ENCODE measurements at regions not wholly inside any gene's neighbourhood (a gene's known extent, or its start where the extent isn't known, plus 50 kb on each side); places are given as distances from the start of the nearest gene placed in this dataset.

DNA sequence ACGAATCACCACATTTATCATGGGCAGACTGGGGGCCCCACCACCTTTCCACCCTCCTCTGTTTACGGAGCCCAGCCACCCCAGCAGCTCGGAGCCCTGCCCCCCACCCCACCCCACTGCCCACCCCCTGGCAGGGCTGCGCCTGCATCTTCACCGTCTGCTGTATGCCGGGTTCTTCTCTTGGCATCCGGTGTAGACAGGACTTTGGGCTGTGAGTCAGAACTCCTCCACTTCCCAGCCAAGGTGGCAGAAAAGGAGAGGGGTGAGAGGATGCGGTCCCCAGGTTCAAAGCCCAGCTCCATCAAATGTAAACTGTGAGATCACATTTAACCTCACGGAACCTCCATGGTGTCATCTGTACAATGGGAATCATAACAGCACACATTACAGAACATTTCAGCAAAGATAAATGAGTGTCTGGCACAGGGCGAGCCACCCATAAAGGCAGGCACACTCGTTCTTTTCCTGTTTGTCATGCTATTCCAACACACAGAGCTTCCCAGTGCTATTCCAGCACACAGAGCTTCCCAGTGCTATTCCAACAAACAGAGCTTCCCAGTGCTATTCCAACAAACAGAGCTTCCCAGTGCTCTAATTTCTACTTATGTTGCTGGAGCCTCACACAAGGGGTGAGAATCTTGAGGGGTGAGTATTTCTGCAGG is 292.7 kb upstream of the RTL1 start:
- DNase-seq (ENCODE audit: low spot score), result no peak
- no peaks in the 10 kb centered on the region for H3K9me3 ChIP-seq (ENCODE audit: low read length)
- no peak overlapping the region for H2AFZ ChIP-seq (ENCODE audit: low read length)
- TF ChIP-seq, protein P1, sequence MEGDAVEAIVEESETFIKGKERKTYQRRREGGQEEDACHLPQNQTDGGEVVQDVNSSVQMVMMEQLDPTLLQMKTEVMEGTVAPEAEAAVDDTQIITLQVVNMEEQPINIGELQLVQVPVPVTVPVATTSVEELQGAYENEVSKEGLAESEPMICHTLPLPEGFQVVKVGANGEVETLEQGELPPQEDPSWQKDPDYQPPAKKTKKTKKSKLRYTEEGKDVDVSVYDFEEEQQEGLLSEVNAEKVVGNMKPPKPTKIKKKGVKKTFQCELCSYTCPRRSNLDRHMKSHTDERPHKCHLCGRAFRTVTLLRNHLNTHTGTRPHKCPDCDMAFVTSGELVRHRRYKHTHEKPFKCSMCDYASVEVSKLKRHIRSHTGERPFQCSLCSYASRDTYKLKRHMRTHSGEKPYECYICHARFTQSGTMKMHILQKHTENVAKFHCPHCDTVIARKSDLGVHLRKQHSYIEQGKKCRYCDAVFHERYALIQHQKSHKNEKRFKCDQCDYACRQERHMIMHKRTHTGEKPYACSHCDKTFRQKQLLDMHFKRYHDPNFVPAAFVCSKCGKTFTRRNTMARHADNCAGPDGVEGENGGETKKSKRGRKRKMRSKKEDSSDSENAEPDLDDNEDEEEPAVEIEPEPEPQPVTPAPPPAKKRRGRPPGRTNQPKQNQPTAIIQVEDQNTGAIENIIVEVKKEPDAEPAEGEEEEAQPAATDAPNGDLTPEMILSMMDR (conservative IDR thresholded peaks at IDR 0.05; ENCODE audit: low read length), result no peak
- no peak for TF ChIP-seq EZH2phosphoT487 (IDR thresholded peaks at IDR 0.05; ENCODE audit: borderline replicate concordance, low read depth, low read length)
- no peaks in the 10 kb centered on the region for H3K36me3 ChIP-seq (ENCODE audit: insufficient read depth, low read length)
- POLR2A ChIA-PET, result no interaction called here
- no peaks in the 10 kb centered on the region for H4K20me1 ChIP-seq (ENCODE audit: insufficient read depth, low read length)
- intact Hi-C loops (cut with micrococcal nuclease; ENCODE audit: unreplicated experiment), result no loop called here
- H3K27ac ChIP-seq (ENCODE audit: low read depth, low read length, poor library complexity, severe bottlenecking), result no peak overlapping the region
- H3K4me3 ChIP-seq (ENCODE audit: low read depth, low read length, poor library complexity, severe bottlenecking), result no peak overlapping the region
- H3K79me2 ChIP-seq (ENCODE audit: insufficient read depth, low read depth, low read length), result no peaks in the 10 kb centered on the region
- no peak overlapping the region for H3K4me2 ChIP-seq (ENCODE audit: low read length)
- BruUV-seq (replicated peaks), result no TSS peak
- no peaks in the 10 kb centered on the region for H3K4me1 ChIP-seq (ENCODE audit: insufficient read depth, low read length, poor library complexity, severe bottlenecking)
- no peaks in the 10 kb centered on the region for H3K9me2 ChIP-seq (ENCODE audit: insufficient read depth, low read length)
- CTCF ChIA-PET (ENCODE audit: unreplicated experiment), result no interaction called here

DNA sequence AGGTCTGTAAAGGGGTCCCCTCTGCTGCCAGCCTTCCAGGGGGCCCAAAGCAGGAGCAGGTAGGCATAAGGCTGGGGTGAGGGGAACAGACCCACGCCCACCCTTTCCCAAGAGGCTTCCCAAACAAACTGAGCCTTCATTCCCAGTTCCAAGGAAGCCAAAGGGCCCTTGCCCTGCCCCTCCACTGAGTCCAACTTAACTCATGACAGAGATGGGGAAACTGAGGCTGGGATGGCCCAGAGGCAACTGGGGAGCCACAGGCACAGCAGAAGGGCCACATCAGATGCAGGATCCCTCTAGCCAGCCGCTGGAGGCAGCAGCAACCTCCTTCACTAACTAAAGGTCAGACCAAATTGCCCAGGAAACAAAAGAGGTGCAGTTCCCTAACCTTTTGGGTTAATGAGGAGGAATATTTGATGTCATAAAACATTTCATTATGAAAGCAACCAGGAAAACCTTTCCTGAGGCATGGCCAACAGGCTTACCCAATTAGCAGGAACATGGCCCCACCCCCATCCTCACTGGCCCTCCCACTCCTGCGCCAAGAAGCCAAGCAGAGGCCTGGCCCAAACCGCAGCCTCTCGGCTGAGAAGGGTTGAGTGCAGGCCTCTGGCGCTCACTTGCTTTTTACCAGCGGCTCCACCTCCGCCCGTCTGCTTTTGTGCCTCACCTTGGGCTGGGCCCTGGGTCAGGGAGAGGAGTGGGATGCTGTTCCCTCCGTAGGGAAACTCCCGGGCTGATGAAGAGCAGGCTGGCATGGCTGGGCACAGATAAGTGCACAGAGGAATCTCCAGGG is 293.5 kb upstream of the RTL1 start:
- ChIA-PET POLR2A (no interaction called here), CTCF (ENCODE audit: unreplicated experiment) (no interaction called here)
- H2AFZ ChIP-seq (ENCODE audit: low read length), result no peak overlapping the region
- no TSS peak for BruUV-seq (replicated peaks)
- H3K4me1 ChIP-seq (ENCODE audit: insufficient read depth, low read length, poor library complexity, severe bottlenecking), result no peaks in the 10 kb centered on the region
- H3K4me2 ChIP-seq (ENCODE audit: low read length), result no peak overlapping the region
- H3K79me2 ChIP-seq (ENCODE audit: insufficient read depth, low read depth, low read length), result no peaks in the 10 kb centered on the region
- no peaks in the 10 kb centered on the region for H3K9me3 ChIP-seq (ENCODE audit: low read length)
- no peaks in the 10 kb centered on the region for H3K36me3 ChIP-seq (ENCODE audit: insufficient read depth, low read length)
- TF ChIP-seq, protein P1 (conservative IDR thresholded peaks at IDR 0.05; ENCODE audit: low read length), result peak; percentile 40
- TF ChIP-seq EZH2phosphoT487 (IDR thresholded peaks at IDR 0.05; ENCODE audit: borderline replicate concordance, low read depth, low read length), result no peak
- H4K20me1 ChIP-seq (ENCODE audit: insufficient read depth, low read length), result no peaks in the 10 kb centered on the region
- H3K9me2 ChIP-seq (ENCODE audit: insufficient read depth, low read length), result no peaks in the 10 kb centered on the region
- H3K27ac ChIP-seq (ENCODE audit: low read depth, low read length, poor library complexity, severe bottlenecking), result no peak overlapping the region
- intact Hi-C loops (cut with micrococcal nuclease; ENCODE audit: unreplicated experiment), result no loop called here
- no peak for DNase-seq (ENCODE audit: low spot score)
- no peak overlapping the region for H3K4me3 ChIP-seq (ENCODE audit: low read depth, low read length, poor library complexity, severe bottlenecking)

Data from OCI-LY7 (cell line).